Neural cell (in vitro differentiated cells): ENCODE measurements at regions not wholly inside any gene's neighbourhood (a gene's known extent, or its start where the extent isn't known, plus 50 kb on each side); places are given as distances from the start of the nearest gene placed in this dataset.

Experiments
- CTCF ChIP-seq: fragments of 450-650 bp; IDR thresholded peaks from 2 replicates; pipeline ENCODE4 v1.5.1; 2014; ENCODE audit warnings: antibody characterized with exemption, mild to moderate bottlenecking, moderate library complexity; ENCODE audit not compliant: poor library complexity, severe bottlenecking
- SMC3 ChIP-seq: fragments of 450-650 bp; conservative IDR thresholded peaks from 2 replicates; pipeline ENCODE4 v1.6.1; 2014; ENCODE audit warnings: antibody characterized with exemption, mild to moderate bottlenecking, moderate library complexity; ENCODE audit not compliant: poor library complexity

- TF ChIP-seq SMC3, result no peak
- no peak for TF ChIP-seq CTCF
These were observed 344.1 kb upstream of the MARCKS start for GRCh38 chr6:113513086-113513485.
